ENCODE measurements at regions not wholly inside any gene's neighbourhood (a gene's known extent, or its start where the extent isn't known, plus 50 kb on each side); places are given as distances from the start of the nearest gene placed in this dataset.

- TF ChIP-seq CTCF (optimal IDR thresholded peaks at IDR 0.05 in 1 of 3, IDR thresholded peaks at IDR 0.05 in 1 of 3, conservative IDR thresholded peaks at IDR 0.05 in 1 of 3; ENCODE audit: extremely low read depth in 1 of 3, insufficient read depth in 2 of 3, low read length in 3 of 3) (no peak), EZH2 (IDR thresholded peaks at IDR 0.05; ENCODE audit: low read length) (no peak)
Observed at GRCh38 chr5:114935490-114935889, 234.2 kb downstream of the TRIM36 start.
